ENCODE measurements at regions not wholly inside any gene's neighbourhood (a gene's known extent, or its start where the extent isn't known, plus 50 kb on each side); places are given as distances from the start of the nearest gene placed in this dataset.

- TF ChIP-seq POLR2A (IDR thresholded peaks at IDR 0.05): no peak
- TF ChIP-seq CTCF (IDR thresholded peaks at IDR 0.05): no peak
Observed at GRCh38 chr16:11494029-11494428, 92.7 kb downstream of the LITAF start.
